Keratinocyte (primary cell): ENCODE measurements at regions not wholly inside any gene's neighbourhood (a gene's known extent, or its start where the extent isn't known, plus 50 kb on each side); places are given as distances from the start of the nearest gene placed in this dataset.

Experiments used
- DNase-seq: peaks from one replicate; pipeline ENCODE4 v3.0.0-alpha.2; 2011; ENCODE audit warnings: low read depth, missing footprints, low spot score
- FAIRE-seq: peaks from 2 replicates; lab custom pipeline; 2011; peaks lifted over from hg19 to GRCh38; lab: Jason Lieb, UNC
- H2AFZ ChIP-seq: 2 replicates; pipeline ENCODE4 v1.6.0; 2012; ENCODE audit warnings: low read length, control low read depth, inconsistent platforms; ENCODE audit not compliant: control insufficient read depth
- H3K27ac ChIP-seq: 2 replicates; pipeline ENCODE4 v1.5.1; 2011; ENCODE audit warnings: low read length; ENCODE audit not compliant: control insufficient read depth, insufficient read depth
- H3K27me3 ChIP-seq: 3 replicates; pipeline ENCODE4 v1.6.0; 2011; ENCODE audit warnings: low read length; ENCODE audit not compliant: control insufficient read depth, insufficient read depth; ENCODE audit errors: extremely low read depth
- H3K36me3 ChIP-seq, 2 experiments: 2 replicates in 1 of 2; 3 replicates in 1 of 2; pipeline ENCODE4 v1.5.1; 2011; ENCODE audit warnings: low read length in 2 of 2, mild to moderate bottlenecking in 1 of 2; ENCODE audit not compliant: control insufficient read depth in 2 of 2, insufficient read depth in 2 of 2; ENCODE audit errors: extremely low read depth in 1 of 2
- H3K4me1 ChIP-seq: 3 replicates; pipeline ENCODE4 v1.5.1; 2011; ENCODE audit warnings: low read length; ENCODE audit not compliant: control insufficient read depth, insufficient read depth; ENCODE audit errors: extremely low read depth
- H3K4me2 ChIP-seq: 3 replicates; pipeline ENCODE4 v1.6.0; 2011; ENCODE audit warnings: low read depth, low read length; ENCODE audit not compliant: control insufficient read depth, insufficient read depth; ENCODE audit errors: extremely low read depth
- H3K4me3 ChIP-seq, 3 experiments: fragments of 200-600 bp in 1 of 3; sonication (generic) in 1 of 3; 2 replicates in 2 of 3; 3 replicates in 1 of 3; pipeline ENCODE4 v1.5.1; 2011 to 2016; ENCODE audit warnings: low read length in 3 of 3, mild to moderate bottlenecking in 3 of 3, control low read depth in 2 of 3, inconsistent platforms in 1 of 3, low read depth in 1 of 3, mixed read lengths in 1 of 3, mixed run types in 1 of 3, moderate library complexity in 1 of 3; ENCODE audit not compliant: control insufficient read depth in 2 of 3, insufficient read depth in 2 of 3; ENCODE audit errors: extremely low read depth in 1 of 3
- H3K79me2 ChIP-seq: 2 replicates; pipeline ENCODE4 v1.6.0; 2012; ENCODE audit warnings: low read length; ENCODE audit not compliant: control insufficient read depth, insufficient read depth
- H3K9ac ChIP-seq: 3 replicates; pipeline ENCODE4 v1.6.0; 2011; ENCODE audit warnings: low read length; ENCODE audit not compliant: control insufficient read depth, insufficient read depth; ENCODE audit errors: extremely low read depth
- H3K9me1 ChIP-seq: 3 replicates; pipeline ENCODE4 v1.6.0; 2011; ENCODE audit warnings: low read length; ENCODE audit not compliant: control insufficient read depth, insufficient read depth; ENCODE audit errors: extremely low read depth
- H3K9me3 ChIP-seq: 2 replicates; pipeline ENCODE4 v1.5.1; 2012; ENCODE audit warnings: low read depth, low read length; ENCODE audit not compliant: control insufficient read depth
- H4K20me1 ChIP-seq: 3 replicates; pipeline ENCODE4 v1.6.0; 2011; ENCODE audit warnings: low read length; ENCODE audit not compliant: control insufficient read depth, insufficient read depth; ENCODE audit errors: extremely low read depth
- EZH2 ChIP-seq: IDR thresholded peaks from one replicate; pipeline ENCODE4 v1.6.1; 2012; ENCODE audit warnings: inconsistent platforms, mild to moderate bottlenecking, low read length, moderate library complexity
- dilution Hi-C: fragments of 300-500 bp; cut with MboI; formaldehyde crosslinking; loops from one replicate; pipeline ENCODE4 v1.7.0; 2020; ENCODE audit warnings: low sequenced_read_pairs; ENCODE audit not compliant: extremely low pct_ligation_motif_present
- TF ChIP-seq, protein P1 (sequence below), 3 experiments: IDR thresholded peaks in 1 of 3; conservative IDR thresholded peaks in 1 of 3; optimal IDR thresholded peaks in 1 of 3; 2 replicates in 2 of 3; 3 replicates in 1 of 3; pipeline versions ENCODE3 to v1.5.1; 2011; ENCODE audit warnings: low read length in 3 of 3, mild to moderate bottlenecking in 3 of 3, moderate library complexity in 2 of 3, control low read depth in 1 of 3, inconsistent platforms in 1 of 3; ENCODE audit not compliant: insufficient read depth in 2 of 3; ENCODE audit errors: extremely low read depth in 1 of 3

DNA sequence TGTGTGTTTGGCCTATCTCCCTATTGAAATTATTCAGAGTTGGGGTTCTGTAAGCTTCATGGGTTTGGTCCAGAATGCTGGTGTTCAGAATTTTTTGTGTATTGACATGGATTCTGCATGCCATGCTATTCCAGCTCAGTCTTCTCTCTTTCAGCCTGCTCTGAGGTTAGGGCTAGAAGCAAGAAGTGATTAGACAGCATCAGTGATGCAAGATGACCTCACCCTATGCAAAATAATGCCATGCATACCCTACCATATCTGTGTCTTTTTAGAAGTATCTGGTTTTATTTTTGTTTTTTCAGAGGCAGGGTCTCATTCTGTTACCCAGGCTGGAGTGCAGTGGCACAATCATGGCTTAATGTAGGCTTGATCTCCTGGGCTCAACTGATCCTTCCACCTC lies 175.6 kb upstream of the SKOR2 start:
- Histone ChIP-seq H3K9me3 (no peaks in the 10 kb centered on the region), H3K27me3 (no peaks in the 10 kb centered on the region), H3K4me3 (no peak overlapping the region), H3K4me2 (no peak overlapping the region), H3K9ac (no peak overlapping the region), H2AFZ (no peak overlapping the region), H3K36me3 (no peaks in the 10 kb centered on the region), H3K9me1 (no peaks in the 10 kb centered on the region), H4K20me1 (no peaks in the 10 kb centered on the region), H3K79me2 (no peaks in the 10 kb centered on the region), H3K27ac (no peak overlapping the region), H3K4me1 (no peaks in the 10 kb centered on the region)
- dilution Hi-C loops = no loop called here
- FAIRE-seq (no peak), DNase-seq (no peak)
- TF ChIP-seq, protein P1, sequence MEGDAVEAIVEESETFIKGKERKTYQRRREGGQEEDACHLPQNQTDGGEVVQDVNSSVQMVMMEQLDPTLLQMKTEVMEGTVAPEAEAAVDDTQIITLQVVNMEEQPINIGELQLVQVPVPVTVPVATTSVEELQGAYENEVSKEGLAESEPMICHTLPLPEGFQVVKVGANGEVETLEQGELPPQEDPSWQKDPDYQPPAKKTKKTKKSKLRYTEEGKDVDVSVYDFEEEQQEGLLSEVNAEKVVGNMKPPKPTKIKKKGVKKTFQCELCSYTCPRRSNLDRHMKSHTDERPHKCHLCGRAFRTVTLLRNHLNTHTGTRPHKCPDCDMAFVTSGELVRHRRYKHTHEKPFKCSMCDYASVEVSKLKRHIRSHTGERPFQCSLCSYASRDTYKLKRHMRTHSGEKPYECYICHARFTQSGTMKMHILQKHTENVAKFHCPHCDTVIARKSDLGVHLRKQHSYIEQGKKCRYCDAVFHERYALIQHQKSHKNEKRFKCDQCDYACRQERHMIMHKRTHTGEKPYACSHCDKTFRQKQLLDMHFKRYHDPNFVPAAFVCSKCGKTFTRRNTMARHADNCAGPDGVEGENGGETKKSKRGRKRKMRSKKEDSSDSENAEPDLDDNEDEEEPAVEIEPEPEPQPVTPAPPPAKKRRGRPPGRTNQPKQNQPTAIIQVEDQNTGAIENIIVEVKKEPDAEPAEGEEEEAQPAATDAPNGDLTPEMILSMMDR (optimal IDR thresholded peaks at IDR 0.05 in 1 of 3, IDR thresholded peaks at IDR 0.05 in 1 of 3, conservative IDR thresholded peaks at IDR 0.05 in 1 of 3; ENCODE audit: extremely low read depth in 1 of 3, insufficient read depth in 2 of 3, low read length in 3 of 3) = no peak
- no peak for TF ChIP-seq EZH2

DNA sequence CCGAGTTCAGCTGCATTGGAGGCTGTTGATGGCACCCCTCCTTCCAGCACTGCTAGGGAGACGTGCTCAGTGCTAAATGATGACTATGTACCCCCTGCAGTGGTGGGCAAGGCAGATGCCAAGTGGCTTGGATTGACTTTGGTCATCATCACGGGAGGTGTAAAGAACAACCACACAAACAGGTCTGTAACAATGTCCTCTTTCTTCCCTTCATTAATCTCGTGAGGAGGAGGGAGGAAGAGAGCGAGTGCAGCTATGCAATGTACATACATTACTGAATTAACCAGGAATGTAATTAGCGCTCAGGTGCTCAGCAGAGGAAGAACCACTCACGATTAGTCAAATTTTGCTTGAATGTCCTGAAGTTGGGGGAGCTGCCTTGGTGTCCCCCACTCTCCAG lies 173.9 kb upstream of the SKOR2 start:
- DNase-seq (no peak), FAIRE-seq (no peak)
- H3K27ac ChIP-seq = no peak overlapping the region
- no peaks in the 10 kb centered on the region for H3K36me3 ChIP-seq
- no peaks in the 10 kb centered on the region for H3K79me2 ChIP-seq
- H3K4me2 ChIP-seq = no peak overlapping the region
- H3K27me3 ChIP-seq = no peaks in the 10 kb centered on the region
- no peaks in the 10 kb centered on the region for H4K20me1 ChIP-seq
- TF ChIP-seq, protein P1 (optimal IDR thresholded peaks at IDR 0.05 in 1 of 3, IDR thresholded peaks at IDR 0.05 in 1 of 3, conservative IDR thresholded peaks at IDR 0.05 in 1 of 3; ENCODE audit: extremely low read depth in 1 of 3, insufficient read depth in 2 of 3, low read length in 3 of 3) = no peak
- TF ChIP-seq EZH2 = no peak
- no peak overlapping the region for H3K4me3 ChIP-seq
- H3K9me3 ChIP-seq = no peaks in the 10 kb centered on the region
- dilution Hi-C loops = no loop called here
- no peaks in the 10 kb centered on the region for H3K9me1 ChIP-seq
- H3K9ac ChIP-seq = no peak overlapping the region
- no peak overlapping the region for H2AFZ ChIP-seq
- H3K4me1 ChIP-seq = no peaks in the 10 kb centered on the region
